ENCODE measurements at regions not wholly inside any gene's neighbourhood (a gene's known extent, or its start where the extent isn't known, plus 50 kb on each side); places are given as distances from the start of the nearest gene placed in this dataset.

DNA sequence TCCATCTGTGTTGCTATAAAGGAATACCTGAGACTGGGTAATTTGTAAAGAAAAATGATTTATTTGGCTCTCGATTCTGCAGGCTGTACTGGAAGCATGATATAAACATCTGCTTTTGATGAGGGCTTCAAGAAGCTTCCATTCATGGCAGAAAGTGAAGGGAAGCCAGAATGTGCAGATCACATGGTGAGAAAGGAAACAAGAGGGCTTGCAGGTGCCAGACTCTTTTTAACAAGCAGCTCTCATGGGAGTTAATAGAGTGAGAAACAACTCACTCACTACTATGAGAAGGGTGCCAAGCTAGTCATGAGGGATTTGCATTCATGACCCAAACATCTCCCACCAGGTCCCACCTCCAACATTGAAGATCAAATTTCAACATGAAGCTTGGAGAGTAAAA lies 247.2 kb downstream of the ZIC4 start:
- Histone ChIP-seq H2AFZ (ENCODE audit: control insufficient read depth, low read depth, low read length) (no peak overlapping the region), H3K9me3 (replicated peaks; ENCODE audit: control insufficient read depth, insufficient read depth, low read length) (no peaks in the 10 kb centered on the region), H3K4me1 (ENCODE audit: control insufficient read depth, insufficient read depth, low read length) (no peaks in the 10 kb centered on the region), H3K4me3 (no peak overlapping the region), H3K9ac (ENCODE audit: control insufficient read depth, insufficient read depth, low read length) (no peak overlapping the region), H3K27ac (ENCODE audit: control insufficient read depth, insufficient read depth) (no peak overlapping the region), H3K27me3 (replicated peaks in 1 of 2; ENCODE audit: control insufficient read depth in 2 of 2, insufficient read depth in 2 of 2, low read length in 1 of 2) (no peaks in the 10 kb centered on the region), H4K20me1 (ENCODE audit: control insufficient read depth, insufficient read depth) (no peaks in the 10 kb centered on the region), H3K36me3 (ENCODE audit: control insufficient read depth in 2 of 2, insufficient read depth in 2 of 2, low read length in 1 of 2) (no peaks in the 10 kb centered on the region), H3K4me2 (ENCODE audit: control insufficient read depth, insufficient read depth) (no peak overlapping the region), H3K79me2 (ENCODE audit: control insufficient read depth, insufficient read depth, low read length) (no peaks in the 10 kb centered on the region)
- ChIA-PET RAD21 (ENCODE audit: unreplicated experiment) (no interaction called here), POLR2A (no interaction called here), SMC1A (ENCODE audit: uncharacterized antibody, unreplicated experiment) (no interaction called here), CTCF (interaction anchor here (0.6 kb wide), 1 partner anchor 1172 kb away, joined by 5 read pairs; no protein-coding TSS in a partner anchor)
- no peak for ATAC-seq
- in situ Hi-C loops (cut with MboI) (no loop called here), intact Hi-C loops (cut with micrococcal nuclease; ENCODE audit: unreplicated experiment) (no loop called here)
- no peak for TF ChIP-seq CREM (IDR thresholded peaks at IDR 0.05; ENCODE audit: low read depth)
- no peak for TF ChIP-seq EP300 (IDR thresholded peaks at IDR 0.05; ENCODE audit: borderline replicate concordance in 1 of 2, control insufficient read depth in 1 of 2, low read depth in 2 of 2, low read length in 2 of 2)
- no peak for TF ChIP-seq ZNF274 (IDR thresholded peaks at IDR 0.05; ENCODE audit: insufficient read depth, insufficient read length)
- TF ChIP-seq SUZ12 (IDR thresholded peaks at IDR 0.05; ENCODE audit: unreplicated experiment) = no peak
- no peak for TF ChIP-seq SMARCA5 (IDR thresholded peaks at IDR 0.05)
- TF ChIP-seq CBX5 (IDR thresholded peaks at IDR 0.05; ENCODE audit: low read depth) = no peak
- TF ChIP-seq SMC3 (IDR thresholded peaks at IDR 0.05; ENCODE audit: borderline replicate concordance, low read length) = no peak
- TF ChIP-seq, protein P1, sequence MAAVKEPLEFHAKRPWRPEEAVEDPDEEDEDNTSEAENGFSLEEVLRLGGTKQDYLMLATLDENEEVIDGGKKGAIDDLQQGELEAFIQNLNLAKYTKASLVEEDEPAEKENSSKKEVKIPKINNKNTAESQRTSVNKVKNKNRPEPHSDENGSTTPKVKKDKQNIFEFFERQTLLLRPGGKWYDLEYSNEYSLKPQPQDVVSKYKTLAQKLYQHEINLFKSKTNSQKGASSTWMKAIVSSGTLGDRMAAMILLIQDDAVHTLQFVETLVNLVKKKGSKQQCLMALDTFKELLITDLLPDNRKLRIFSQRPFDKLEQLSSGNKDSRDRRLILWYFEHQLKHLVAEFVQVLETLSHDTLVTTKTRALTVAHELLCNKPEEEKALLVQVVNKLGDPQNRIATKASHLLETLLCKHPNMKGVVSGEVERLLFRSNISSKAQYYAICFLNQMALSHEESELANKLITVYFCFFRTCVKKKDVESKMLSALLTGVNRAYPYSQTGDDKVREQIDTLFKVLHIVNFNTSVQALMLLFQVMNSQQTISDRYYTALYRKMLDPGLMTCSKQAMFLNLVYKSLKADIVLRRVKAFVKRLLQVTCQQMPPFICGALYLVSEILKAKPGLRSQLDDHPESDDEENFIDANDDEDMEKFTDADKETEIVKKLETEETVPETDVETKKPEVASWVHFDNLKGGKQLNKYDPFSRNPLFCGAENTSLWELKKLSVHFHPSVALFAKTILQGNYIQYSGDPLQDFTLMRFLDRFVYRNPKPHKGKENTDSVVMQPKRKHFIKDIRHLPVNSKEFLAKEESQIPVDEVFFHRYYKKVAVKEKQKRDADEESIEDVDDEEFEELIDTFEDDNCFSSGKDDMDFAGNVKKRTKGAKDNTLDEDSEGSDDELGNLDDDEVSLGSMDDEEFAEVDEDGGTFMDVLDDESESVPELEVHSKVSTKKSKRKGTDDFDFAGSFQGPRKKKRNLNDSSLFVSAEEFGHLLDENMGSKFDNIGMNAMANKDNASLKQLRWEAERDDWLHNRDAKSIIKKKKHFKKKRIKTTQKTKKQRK (IDR thresholded peaks at IDR 0.05; ENCODE audit: low read depth, low read length) = no peak
- no peak for TF ChIP-seq EGR1 (IDR thresholded peaks at IDR 0.05; ENCODE audit: borderline replicate concordance in 1 of 2, low read depth in 2 of 2, low read length in 2 of 2)
- no peak for TF ChIP-seq BCL11A (IDR thresholded peaks at IDR 0.05; ENCODE audit: low read depth, low read length)
- no peak for TF ChIP-seq NFIC (IDR thresholded peaks at IDR 0.05; ENCODE audit: low read depth, low read length)
- no peak for TF ChIP-seq FOXK2 (IDR thresholded peaks at IDR 0.05)
- TF ChIP-seq RCOR1 (conservative IDR thresholded peaks at IDR 0.05; ENCODE audit: low read depth, low read length) = no peak
- no peak for TF ChIP-seq KDM1A (IDR thresholded peaks at IDR 0.05; ENCODE audit: borderline replicate concordance)
- no peak for TF ChIP-seq FOS (IDR thresholded peaks at IDR 0.05; ENCODE audit: borderline replicate concordance, extremely low read depth, insufficient read length)
- TF ChIP-seq RAD51 (IDR thresholded peaks at IDR 0.05) = no peak
- no peak for TF ChIP-seq SRF (IDR thresholded peaks at IDR 0.05; ENCODE audit: low read depth in 2 of 2, low read length in 2 of 2)
- TF ChIP-seq GATAD2B (conservative IDR thresholded peaks at IDR 0.05; ENCODE audit: low read depth) = no peak
- TF ChIP-seq SP1 (IDR thresholded peaks at IDR 0.05; ENCODE audit: low read depth, low read length) = no peak
- TF ChIP-seq SIN3A (IDR thresholded peaks at IDR 0.05; ENCODE audit: low read depth, low read length) = no peak
- 0% methylated on average over 1 of the region's 1 CpG for WGBS (ENCODE audit: insufficient coverage, insufficient replicate concordance, low lambda C conversion rate, missing lambda C conversion rate)
- FAIRE-seq = no peak
- no peak for DNase-seq (ENCODE audit: low read depth, low spot score)
- no TSS peak for BruUV-seq (replicated peaks)
